Subcutaneous abdominal adipose tissue (tissue), 5 donors: ENCODE measurements at regions not wholly inside any gene's neighbourhood (a gene's known extent, or its start where the extent isn't known, plus 50 kb on each side); places are given as distances from the start of the nearest gene placed in this dataset.

Source experiments
- H3K27ac ChIP-seq: one replicate; pipeline ENCODE4 v1.7.0; 2013; ENCODE audit warnings: low read depth, mild to moderate bottlenecking, inconsistent platforms, low read length, moderate library complexity
- H3K27me3 ChIP-seq, 5 donors: one replicate each; pipeline ENCODE4 v1.7.0; 2013; ENCODE audit warnings: low read length in 5 of 5, inconsistent platforms in 1 of 5; ENCODE audit not compliant: control insufficient read depth in 5 of 5, insufficient read depth in 4 of 5
- H3K36me3 ChIP-seq, 5 donors: one replicate each; pipeline ENCODE4 v1.7.0; 2013; ENCODE audit warnings: low read length in 5 of 5; ENCODE audit not compliant: control insufficient read depth in 5 of 5, insufficient read depth in 5 of 5
- H3K4me1 ChIP-seq, 5 donors: one replicate each; pipeline ENCODE4 v1.7.0; 2013; ENCODE audit warnings: low read length in 5 of 5, mild to moderate bottlenecking in 3 of 5, moderate library complexity in 1 of 5; ENCODE audit not compliant: control insufficient read depth in 5 of 5, insufficient read depth in 5 of 5
- H3K4me3 ChIP-seq, 5 donors: one replicate each; pipeline ENCODE4 v1.7.0; 2013; ENCODE audit warnings: low read length in 5 of 5, low read depth in 1 of 5
- H3K9ac ChIP-seq, 5 donors: one replicate each; pipeline ENCODE4 v1.7.0; 2013; ENCODE audit warnings: low read length in 5 of 5, mild to moderate bottlenecking in 4 of 5, moderate library complexity in 3 of 5
- H3K9me3 ChIP-seq, 5 donors: one replicate each; pipeline ENCODE4 v1.7.0; 2013; ENCODE audit warnings: low read length in 5 of 5; ENCODE audit not compliant: control insufficient read depth in 5 of 5
- donor health status: healthy.
- donor health status: healthy.
- donor health status: healthy.
- donor health status: healthy.
- donor health status: healthy.

- no peaks in the 10 kb centered on the region for H3K36me3 ChIP-seq
- H3K9me3 ChIP-seq = peaks cover 0 to 4% (median 0%) of the 10 kb centered on the region in 5 donors
- no peak overlapping the region for H3K27ac ChIP-seq
- H3K4me1 ChIP-seq = no peaks in the 10 kb centered on the region
- no peak overlapping the region for H3K4me3 ChIP-seq
- no peak overlapping the region for H3K9ac ChIP-seq
- no peaks in the 10 kb centered on the region for H3K27me3 ChIP-seq
These were observed 798.1 kb downstream of the TBL1XR1 start for GRCh38 chr3:176399193-176399592.

GRCh38 chr3:176395240-176395639, 802.0 kb downstream of the TBL1XR1 start:
- Histone ChIP-seq H3K36me3 (no peaks in the 10 kb centered on the region), H3K27ac (no peak overlapping the region), H3K9me3 (peaks cover 0 to 5% (median 0%) of the 10 kb centered on the region in 5 donors), H3K9ac (no peak overlapping the region), H3K4me1 (no peaks in the 10 kb centered on the region), H3K27me3 (no peaks in the 10 kb centered on the region), H3K4me3 (no peak overlapping the region)

- no peaks in the 10 kb centered on the region for H3K36me3 ChIP-seq
- H3K4me3 ChIP-seq = no peak overlapping the region
- no peak overlapping the region for H3K9ac ChIP-seq
- H3K9me3 ChIP-seq = no peaks in the 10 kb centered on the region
- H3K27ac ChIP-seq = no peak overlapping the region
- no peaks in the 10 kb centered on the region for H3K4me1 ChIP-seq
- H3K27me3 ChIP-seq = no peaks in the 10 kb centered on the region
These were observed 818.5 kb downstream of the TBL1XR1 start for GRCh38 chr3:176378789-176379188.

- Histone ChIP-seq H3K27ac (no peak overlapping the region), H3K36me3 (no peaks in the 10 kb centered on the region), H3K9ac (no peak overlapping the region), H3K9me3 (no peaks in the 10 kb centered on the region), H3K4me3 (no peak overlapping the region), H3K27me3 (no peaks in the 10 kb centered on the region), H3K4me1 (no peaks in the 10 kb centered on the region)
These were observed 820.8 kb downstream of the TBL1XR1 start for GRCh38 chr3:176376531-176376930.

- Histone ChIP-seq H3K9me3 (no peaks in the 10 kb centered on the region), H3K4me1 (no peaks in the 10 kb centered on the region), H3K27ac (no peak overlapping the region), H3K27me3 (no peaks in the 10 kb centered on the region), H3K9ac (no peak overlapping the region), H3K4me3 (no peak overlapping the region), H3K36me3 (no peaks in the 10 kb centered on the region)
These were observed 821.8 kb downstream of the TBL1XR1 start for GRCh38 chr3:176375519-176375918.

GRCh38 chr3:176362191-176362731, 835.0 kb downstream of the TBL1XR1 start:
- no peaks in the 10 kb centered on the region for H3K27me3 ChIP-seq
- H3K4me1 ChIP-seq = no peaks in the 10 kb centered on the region
- H3K4me3 ChIP-seq = no peak overlapping the region
- no peaks in the 10 kb centered on the region for H3K36me3 ChIP-seq
- no peak overlapping the region for H3K27ac ChIP-seq
- no peak overlapping the region for H3K9ac ChIP-seq
- H3K9me3 ChIP-seq = no peaks in the 10 kb centered on the region

- Histone ChIP-seq H3K9ac (no peak overlapping the region), H3K9me3 (no peaks in the 10 kb centered on the region), H3K36me3 (no peaks in the 10 kb centered on the region), H3K27me3 (no peaks in the 10 kb centered on the region), H3K4me1 (no peaks in the 10 kb centered on the region), H3K4me3 (no peak overlapping the region), H3K27ac (no peak overlapping the region)
These were observed 838.1 kb downstream of the TBL1XR1 start for GRCh38 chr3:176359211-176359610.

GRCh38 chr3:176357891-176358290, 839.4 kb downstream of the TBL1XR1 start:
- no peak overlapping the region for H3K4me3 ChIP-seq
- no peak overlapping the region for H3K9ac ChIP-seq
- no peaks in the 10 kb centered on the region for H3K27me3 ChIP-seq
- peaks cover 0 to 3% (median 0%) of the 10 kb centered on the region in 5 donors for H3K4me1 ChIP-seq
- H3K9me3 ChIP-seq = no peaks in the 10 kb centered on the region
- H3K27ac ChIP-seq = no peak overlapping the region
- H3K36me3 ChIP-seq = no peaks in the 10 kb centered on the region

- Histone ChIP-seq H3K4me3 (no peak overlapping the region), H3K27me3 (no peaks in the 10 kb centered on the region), H3K4me1 (peaks cover 0 to 14% (median 0%) of the 10 kb centered on the region in 5 donors), H3K36me3 (no peaks in the 10 kb centered on the region), H3K9me3 (no peaks in the 10 kb centered on the region), H3K9ac (no peak overlapping the region), H3K27ac (no peak overlapping the region)
These were observed 842.4 kb downstream of the TBL1XR1 start for GRCh38 chr3:176354843-176355242.

GRCh38 chr3:176352716-176353334, 844.5 kb downstream of the TBL1XR1 start:
- peaks cover 0 to 14% (median 0%) of the 10 kb centered on the region in 5 donors for H3K4me1 ChIP-seq
- no peak overlapping the region for H3K27ac ChIP-seq
- no peak overlapping the region for H3K4me3 ChIP-seq
- no peak overlapping the region for H3K9ac ChIP-seq
- H3K9me3 ChIP-seq = no peaks in the 10 kb centered on the region
- H3K36me3 ChIP-seq = no peaks in the 10 kb centered on the region
- H3K27me3 ChIP-seq = no peaks in the 10 kb centered on the region
